ENCODE measurements at regions not wholly inside any gene's neighbourhood (a gene's known extent, or its start where the extent isn't known, plus 50 kb on each side); places are given as distances from the start of the nearest gene placed in this dataset.

DNA sequence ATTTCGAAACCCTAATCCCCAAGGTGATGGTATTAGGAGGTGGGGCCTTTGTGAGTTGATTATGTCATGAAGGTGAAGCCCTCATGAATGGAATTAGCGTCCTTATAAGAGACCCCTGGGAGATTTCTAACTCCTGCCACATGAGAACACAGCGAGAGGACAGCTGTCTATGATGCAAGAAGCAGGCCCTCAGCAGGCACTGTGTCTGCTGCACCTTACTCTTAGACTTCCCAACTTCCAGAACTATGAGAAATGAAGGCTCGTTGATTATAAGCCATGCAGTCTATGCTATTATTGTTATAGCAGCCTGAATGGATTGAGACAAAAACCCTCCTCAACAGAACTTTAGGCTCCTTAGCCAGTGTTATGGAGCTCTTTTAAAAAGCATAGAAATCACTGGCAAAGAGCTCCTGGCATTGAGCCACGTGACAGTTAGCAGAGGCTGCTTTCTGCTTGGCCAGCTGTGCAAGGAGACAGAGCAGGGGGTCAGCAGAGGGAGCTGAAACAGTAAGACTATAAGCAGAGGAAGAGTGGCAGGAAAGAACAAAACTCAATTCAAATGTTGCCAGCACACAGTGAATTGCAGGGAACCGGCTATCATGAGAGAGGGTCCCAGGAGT is 219.2 kb upstream of the FAT1 start:
- Histone ChIP-seq H3K9me3 (no peaks in the 10 kb centered on the region), H3K27me3 (no peaks in the 10 kb centered on the region), H3K4me1 (peaks cover 0 to 14% (median 5%) of the 10 kb centered on the region in 4 donors), H3K27ac (no peak overlapping the region), H3K36me3 (no peaks in the 10 kb centered on the region), H3K4me3 (no peak overlapping the region)
- DNase-seq (no peak), ATAC-seq (no peak)
- TF ChIP-seq, protein P1, sequence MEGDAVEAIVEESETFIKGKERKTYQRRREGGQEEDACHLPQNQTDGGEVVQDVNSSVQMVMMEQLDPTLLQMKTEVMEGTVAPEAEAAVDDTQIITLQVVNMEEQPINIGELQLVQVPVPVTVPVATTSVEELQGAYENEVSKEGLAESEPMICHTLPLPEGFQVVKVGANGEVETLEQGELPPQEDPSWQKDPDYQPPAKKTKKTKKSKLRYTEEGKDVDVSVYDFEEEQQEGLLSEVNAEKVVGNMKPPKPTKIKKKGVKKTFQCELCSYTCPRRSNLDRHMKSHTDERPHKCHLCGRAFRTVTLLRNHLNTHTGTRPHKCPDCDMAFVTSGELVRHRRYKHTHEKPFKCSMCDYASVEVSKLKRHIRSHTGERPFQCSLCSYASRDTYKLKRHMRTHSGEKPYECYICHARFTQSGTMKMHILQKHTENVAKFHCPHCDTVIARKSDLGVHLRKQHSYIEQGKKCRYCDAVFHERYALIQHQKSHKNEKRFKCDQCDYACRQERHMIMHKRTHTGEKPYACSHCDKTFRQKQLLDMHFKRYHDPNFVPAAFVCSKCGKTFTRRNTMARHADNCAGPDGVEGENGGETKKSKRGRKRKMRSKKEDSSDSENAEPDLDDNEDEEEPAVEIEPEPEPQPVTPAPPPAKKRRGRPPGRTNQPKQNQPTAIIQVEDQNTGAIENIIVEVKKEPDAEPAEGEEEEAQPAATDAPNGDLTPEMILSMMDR (IDR thresholded peaks at IDR 0.05) = no peak
- TF ChIP-seq POLR2A (IDR thresholded peaks at IDR 0.05) = no peak
- intact Hi-C loops (cut with DNase I) = no loop called here
- 58% methylated on average over 5 of the region's 6 CpGs for WGBS (ENCODE audit: insufficient coverage, low coverage, low lambda C conversion rate, missing lambda C conversion rate)

DNA sequence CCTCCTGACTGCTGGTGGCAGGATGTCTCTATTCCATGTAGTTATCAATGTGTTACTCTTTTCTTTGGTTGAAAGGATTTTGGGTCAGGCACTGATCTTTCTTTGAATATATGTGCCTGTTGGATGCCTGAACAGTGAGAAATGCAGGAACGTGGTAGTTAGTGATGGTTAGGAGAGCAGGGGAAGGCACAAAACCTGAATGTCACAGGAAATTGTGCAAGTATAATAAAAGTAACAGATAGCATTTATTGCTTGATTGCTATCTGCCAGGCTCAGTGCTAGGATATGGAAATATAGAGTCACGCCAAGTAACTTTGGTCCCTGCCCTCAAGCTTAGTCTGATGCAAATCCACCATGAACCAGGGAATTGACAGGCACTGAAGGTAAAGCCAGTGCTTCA is 219.8 kb upstream of the FAT1 start:
- peaks cover 0 to 14% (median 7%) of the 10 kb centered on the region in 4 donors for H3K4me1 ChIP-seq
- intact Hi-C loops (cut with DNase I) = no loop called here
- no peak overlapping the region for H3K4me3 ChIP-seq
- ATAC-seq = no peak
- 78% methylated on average over 2 of the region's 2 CpGs for WGBS (ENCODE audit: insufficient coverage, low coverage, low lambda C conversion rate, missing lambda C conversion rate)
- no peak overlapping the region for H3K27ac ChIP-seq
- no peak for DNase-seq
- no peaks in the 10 kb centered on the region for H3K9me3 ChIP-seq
- H3K27me3 ChIP-seq = no peaks in the 10 kb centered on the region
- H3K36me3 ChIP-seq = no peaks in the 10 kb centered on the region
- TF ChIP-seq, protein P1 (IDR thresholded peaks at IDR 0.05) = no peak
- no peak for TF ChIP-seq POLR2A (IDR thresholded peaks at IDR 0.05)

DNA sequence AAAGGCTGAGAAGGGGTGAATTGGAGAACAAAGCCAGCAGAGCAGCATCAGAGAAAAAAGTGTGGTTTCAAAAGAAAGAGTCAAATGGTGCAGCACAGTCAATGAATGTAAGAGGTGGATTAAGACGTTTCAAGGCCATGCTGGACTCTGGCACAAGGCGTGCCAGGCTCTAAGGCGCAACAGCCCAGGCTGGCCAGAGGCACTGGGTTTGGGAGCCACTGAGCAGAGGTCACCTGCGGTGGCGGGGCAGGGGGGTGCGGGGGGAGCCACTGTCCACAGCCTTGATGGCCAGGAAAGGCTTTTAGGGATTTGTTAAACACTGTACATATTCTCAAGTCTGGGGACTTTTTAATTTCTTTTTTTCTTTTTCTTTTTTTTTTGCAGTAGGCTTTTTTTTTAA is 222.5 kb upstream of the FAT1 start:
- DNase-seq (peak in 2 of 3 donors; percentile 48 to 67), ATAC-seq (peak; percentile 12 to 67 (median 62))
- no peak for TF ChIP-seq POLR2A (IDR thresholded peaks at IDR 0.05)
- TF ChIP-seq, protein P1 (IDR thresholded peaks at IDR 0.05) = no peak
- H3K27ac ChIP-seq = no peak overlapping the region
- whole genome bisulfite sequencing (ENCODE audit: insufficient coverage, low coverage, low lambda C conversion rate, missing lambda C conversion rate) = 42% methylated on average over 6 of the region's 6 CpGs
- H3K36me3 ChIP-seq = no peaks in the 10 kb centered on the region
- H3K4me3 ChIP-seq = no peak overlapping the region
- H3K27me3 ChIP-seq = no peaks in the 10 kb centered on the region
- peaks cover 0 to 14% (median 7%) of the 10 kb centered on the region in 4 donors for H3K4me1 ChIP-seq
- intact Hi-C loops (cut with DNase I) = no loop called here
- H3K9me3 ChIP-seq = no peaks in the 10 kb centered on the region

DNA sequence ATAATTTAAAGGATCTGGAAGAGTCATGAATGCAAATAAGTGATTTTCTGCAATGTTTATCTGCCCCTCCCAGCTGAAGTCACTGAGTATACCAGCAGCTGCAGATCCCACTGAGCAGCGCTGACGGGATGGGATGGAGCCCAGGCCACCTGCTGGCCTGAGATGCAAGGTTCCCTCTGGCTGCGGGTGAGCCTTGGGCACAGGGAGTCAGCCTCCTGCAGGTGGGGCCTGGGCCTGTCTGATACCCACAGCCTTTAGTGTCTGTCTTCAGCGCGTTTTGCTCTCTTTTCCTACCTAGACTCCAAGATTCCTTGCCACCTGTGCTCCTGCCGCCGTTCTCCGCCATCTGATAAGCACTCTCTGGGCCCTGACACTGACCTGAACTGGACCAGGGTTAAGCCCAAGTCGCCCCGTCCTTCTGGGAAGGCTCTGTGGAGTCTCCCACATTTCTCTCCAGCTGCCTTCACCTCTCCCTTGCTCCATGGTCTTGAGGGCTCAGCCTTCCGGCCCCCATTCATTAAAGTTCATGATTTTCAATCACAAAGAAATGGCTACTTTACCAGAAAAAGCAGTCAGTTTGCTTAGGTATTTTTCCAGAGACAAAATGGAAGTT is 223.1 kb upstream of the FAT1 start:
- no peak for TF ChIP-seq POLR2A (IDR thresholded peaks at IDR 0.05)
- TF ChIP-seq, protein P1 (IDR thresholded peaks at IDR 0.05) = peak in 2 of 4 donors; percentile 5 to 24
- intact Hi-C loops (cut with DNase I) = no loop called here
- no peak overlapping the region for H3K4me3 ChIP-seq
- H3K4me1 ChIP-seq = peaks cover 0 to 14% (median 7%) of the 10 kb centered on the region in 4 donors
- H3K36me3 ChIP-seq = no peaks in the 10 kb centered on the region
- ATAC-seq (peak; percentile 68 to 80 (median 70)), DNase-seq (peak in 1 of 3 donors; percentile 34)
- no peaks in the 10 kb centered on the region for H3K27me3 ChIP-seq
- no peaks in the 10 kb centered on the region for H3K9me3 ChIP-seq
- 77% methylated on average over 6 of the region's 11 CpGs for WGBS (ENCODE audit: insufficient coverage, low coverage, low lambda C conversion rate, missing lambda C conversion rate)
- no peak overlapping the region for H3K27ac ChIP-seq
